Hepatocyte (in vitro differentiated cells): ENCODE measurements at regions not wholly inside any gene's neighbourhood (a gene's known extent, or its start where the extent isn't known, plus 50 kb on each side); places are given as distances from the start of the nearest gene placed in this dataset.

Experiments used
- DNase-seq: peaks from one replicate; pipeline ENCODE4 v3.0.0-alpha.2; 2016; ENCODE audit warnings: low spot score
- H2AFZ ChIP-seq: fragments of 200-600 bp; sonication (generic); 2 replicates; pipeline ENCODE4 v1.6.0; 2016; ENCODE audit warnings: antibody characterized with exemption, mild to moderate bottlenecking
- H3K27ac ChIP-seq: fragments of 200-600 bp; sonication (generic); 2 replicates; pipeline ENCODE4 v1.5.1; 2016; ENCODE audit warnings: mild to moderate bottlenecking
- H3K27me3 ChIP-seq: fragments of 200-600 bp; sonication (generic); 2 replicates; pipeline ENCODE4 v1.6.1; 2016
- H3K36me3 ChIP-seq: fragments of 200-600 bp; sonication (generic); replicated peaks from 2 replicates; pipeline ENCODE4 v1.5.1; 2016; ENCODE audit warnings: low read depth; ENCODE audit not compliant: insufficient read depth
- H3K4me1 ChIP-seq: fragments of 200-600 bp; sonication (generic); 2 replicates; pipeline ENCODE4 v1.5.1; 2016; ENCODE audit warnings: mild to moderate bottlenecking, moderate library complexity; ENCODE audit not compliant: insufficient read depth
- H3K4me2 ChIP-seq: fragments of 200-600 bp; sonication (generic); 2 replicates; pipeline ENCODE4 v1.6.0; 2016
- H3K4me3 ChIP-seq: fragments of 200-600 bp; sonication (generic); 2 replicates; pipeline ENCODE4 v1.5.1; 2016; ENCODE audit warnings: mild to moderate bottlenecking
- H3K79me2 ChIP-seq: fragments of 200-600 bp; sonication (generic); 2 replicates; pipeline ENCODE4 v1.6.0; 2017; ENCODE audit warnings: mild to moderate bottlenecking
- H3K9me2 ChIP-seq: fragments of 200-600 bp; sonication (generic); replicated peaks from 2 replicates; pipeline ENCODE4 v1.6.0; 2017; ENCODE audit warnings: mild to moderate bottlenecking; ENCODE audit not compliant: insufficient read depth
- H3K9me3 ChIP-seq: fragments of 200-600 bp; sonication (generic); 2 replicates; pipeline ENCODE4 v1.5.1; 2016; ENCODE audit warnings: low read depth, mild to moderate bottlenecking
- H4K20me1 ChIP-seq: fragments of 200-600 bp; sonication (generic); 2 replicates; pipeline ENCODE4 v1.6.0; 2016; ENCODE audit warnings: mild to moderate bottlenecking; ENCODE audit not compliant: insufficient read depth, poor library complexity, severe bottlenecking
- CTCF ChIP-seq: fragments of 200-600 bp; sonication (generic); IDR thresholded peaks from 2 replicates; pipeline ENCODE4 v1.5.1; 2016; ENCODE audit warnings: antibody characterized with exemption, mild to moderate bottlenecking; ENCODE audit not compliant: poor library complexity
- EZH2 ChIP-seq: fragments of 200-600 bp; sonication (generic); IDR thresholded peaks from 2 replicates; pipeline ENCODE4 v1.6.1; 2016; ENCODE audit warnings: antibody characterized with exemption, mild to moderate bottlenecking, borderline replicate concordance
- EZH2phosphoT487 ChIP-seq: fragments of 200-600 bp; sonication (generic); IDR thresholded peaks from one replicate; pipeline ENCODE4 v1.6.1; 2018; ENCODE audit warnings: antibody characterized with exemption, mild to moderate bottlenecking, low read depth, moderate library complexity; ENCODE audit not compliant: unreplicated experiment, severe bottlenecking
- WGBS: methylation state at CpG from one replicate; pipeline ENCODE4 v1.1.6; 2016; ENCODE audit warnings: low lambda C conversion rate; ENCODE audit errors: missing lambda C conversion rate; 5-methylcytosine and 5-hydroxymethylcytosine counted together

- WGBS, result 77% methylated on average over 10 of the region's 10 CpGs
- no peak for TF ChIP-seq EZH2
- no peak for TF ChIP-seq EZH2phosphoT487
- no peak for TF ChIP-seq CTCF
- no peak overlapping the region for H3K27ac ChIP-seq
- H3K4me1 ChIP-seq, result no peaks in the 10 kb centered on the region
- no peak overlapping the region for H2AFZ ChIP-seq
- no peaks in the 10 kb centered on the region for H3K9me2 ChIP-seq
- H4K20me1 ChIP-seq, result no peaks in the 10 kb centered on the region
- DNase-seq, result no peak
- no peaks in the 10 kb centered on the region for H3K79me2 ChIP-seq
- no peaks in the 10 kb centered on the region for H3K36me3 ChIP-seq
- H3K9me3 ChIP-seq, result no peaks in the 10 kb centered on the region
- H3K4me2 ChIP-seq, result no peak overlapping the region
- no peaks in the 10 kb centered on the region for H3K27me3 ChIP-seq
- no peak overlapping the region for H3K4me3 ChIP-seq
Measured at GRCh38 chr6:126107475-126108166, 121.3 kb downstream of the TRMT11 start.

GRCh38 chr6:126110512-126111270 lies 124.4 kb downstream of the TRMT11 start:
- H3K9me3 ChIP-seq, result no peaks in the 10 kb centered on the region
- no peaks in the 10 kb centered on the region for H3K9me2 ChIP-seq
- no peaks in the 10 kb centered on the region for H3K27me3 ChIP-seq
- H3K27ac ChIP-seq, result no peak overlapping the region
- no peak overlapping the region for H3K4me2 ChIP-seq
- TF ChIP-seq CTCF (no peak), EZH2 (no peak), EZH2phosphoT487 (no peak)
- no peaks in the 10 kb centered on the region for H3K36me3 ChIP-seq
- H3K4me3 ChIP-seq, result no peak overlapping the region
- DNase-seq, result no peak
- H2AFZ ChIP-seq, result no peak overlapping the region
- no peaks in the 10 kb centered on the region for H3K79me2 ChIP-seq
- WGBS, result 93% methylated on average over 4 of the region's 4 CpGs
- H3K4me1 ChIP-seq, result no peaks in the 10 kb centered on the region
- no peaks in the 10 kb centered on the region for H4K20me1 ChIP-seq

GRCh38 chr6:126111327-126111726 lies 125.0 kb downstream of the TRMT11 start:
- no peak for TF ChIP-seq CTCF
- TF ChIP-seq EZH2, result no peak
- Histone ChIP-seq H3K79me2 (no peaks in the 10 kb centered on the region), H3K4me3 (no peak overlapping the region), H3K27ac (no peak overlapping the region), H3K9me2 (no peaks in the 10 kb centered on the region), H4K20me1 (no peaks in the 10 kb centered on the region), H2AFZ (no peak overlapping the region), H3K27me3 (no peaks in the 10 kb centered on the region), H3K4me1 (no peaks in the 10 kb centered on the region), H3K4me2 (no peak overlapping the region), H3K9me3 (no peaks in the 10 kb centered on the region), H3K36me3 (no peaks in the 10 kb centered on the region)
- 91% methylated on average over 2 of the region's 2 CpGs for WGBS
- DNase-seq, result no peak
